Testis (tissue), 2 donors: ENCODE measurements at regions not wholly inside any gene's neighbourhood (a gene's known extent, or its start where the extent isn't known, plus 50 kb on each side); places are given as distances from the start of the nearest gene placed in this dataset.

Experiments
- CTCF ChIP-seq, 3 experiments: fragments of 450-650 bp in 2 of 3; fragments of 200-600 bp in 1 of 3; sonication (generic) in 1 of 3; IDR thresholded peaks; one replicate each; pipeline ENCODE4 v1.5.1; 2016 to 2019; ENCODE audit warnings: antibody characterized with exemption in 3 of 3, mild to moderate bottlenecking in 2 of 3, moderate library complexity in 1 of 3
- POLR2A ChIP-seq: fragments of 450-650 bp; IDR thresholded peaks from one replicate; pipeline ENCODE4 v1.6.1; 2017; ENCODE audit warnings: antibody characterized with exemption, mild to moderate bottlenecking, moderate library complexity

GRCh38 chr11:106321601-106322000 is 244.1 kb downstream of the AASDHPPT start:
- TF ChIP-seq POLR2A (no peak), CTCF (IDR thresholded peaks at IDR 0.05) (no peak)
